NCI-H2196 (cell line): ENCODE measurements at regions not wholly inside any gene's neighbourhood (a gene's known extent, or its start where the extent isn't known, plus 50 kb on each side); places are given as distances from the start of the nearest gene placed in this dataset.

Experiments used
- DNase-seq: peaks from one replicate; lab custom pipeline; 2025; ENCODE audit not compliant: unreplicated experiment; lab: John Stamatoyannopoulos, UW

- DNase-seq: peak; percentile 9
Measured at GRCh38 chr2:19664646-19665045, 237.1 kb downstream of the TTC32 start.

- DNase-seq: no peak
Measured at GRCh38 chr2:19659024-19659792, 242.6 kb downstream of the TTC32 start.

GRCh38 chr2:19656011-19656410 is 245.8 kb downstream of the TTC32 start:
- DNase-seq: no peak

GRCh38 chr2:19654310-19655090 is 247.3 kb downstream of the TTC32 start:
- no peak for DNase-seq

- DNase-seq: no peak
Measured at GRCh38 chr2:19653509-19653908, 248.3 kb downstream of the TTC32 start.

GRCh38 chr2:19652811-19653210 is 249.0 kb downstream of the TTC32 start:
- DNase-seq: no peak

GRCh38 chr2:19651466-19651865 is 250.3 kb downstream of the TTC32 start:
- no peak for DNase-seq

GRCh38 chr2:19649785-19650380 is 251.9 kb downstream of the TTC32 start:
- no peak for DNase-seq

- no peak for DNase-seq
Measured at GRCh38 chr2:19649142-19649541, 252.6 kb downstream of the TTC32 start.

GRCh38 chr2:19648583-19648982 is 253.2 kb downstream of the TTC32 start:
- no peak for DNase-seq

GRCh38 chr2:19646987-19647386 is 254.8 kb downstream of the TTC32 start:
- DNase-seq: no peak

- DNase-seq: no peak
Measured at GRCh38 chr2:19644763-19645162, 257.0 kb downstream of the TTC32 start.

- DNase-seq: no peak
Measured at GRCh38 chr2:19643117-19643518, 258.7 kb downstream of the TTC32 start.

- no peak for DNase-seq
Measured at GRCh38 chr2:19642501-19642900, 259.3 kb downstream of the TTC32 start.

- no peak for DNase-seq
Measured at GRCh38 chr2:19635951-19636510, 265.8 kb downstream of the TTC32 start.

GRCh38 chr2:19632403-19632991 is 269.3 kb downstream of the TTC32 start:
- no peak for DNase-seq

GRCh38 chr2:19631871-19632270 is 269.9 kb downstream of the TTC32 start:
- DNase-seq: no peak

- no peak for DNase-seq
Measured at GRCh38 chr2:19630921-19631320, 270.9 kb downstream of the TTC32 start.

GRCh38 chr2:19627359-19627758 is 268.9 kb upstream of the OSR1 start:
- DNase-seq: no peak

GRCh38 chr2:19623488-19623887 is 265.1 kb upstream of the OSR1 start:
- peak; percentile 53 for DNase-seq

GRCh38 chr2:19617257-19617848 is 258.9 kb upstream of the OSR1 start:
- peak; percentile 33 for DNase-seq
